Panc1 (cell line): ENCODE measurements at regions not wholly inside any gene's neighbourhood (a gene's known extent, or its start where the extent isn't known, plus 50 kb on each side); places are given as distances from the start of the nearest gene placed in this dataset.
A peak's percentile ranks its signal among the peaks of the same experiment; 100 is the strongest.

Source experiments
- ATAC-seq: fragments of 200-7000 bp; cut with Tn5 transposase; 2 replicates; pipeline ENCODE4 v1.9.1; 2020; ENCODE audit warnings: mild to moderate bottlenecking, moderate library complexity
- BruUV-seq: library from RNA; stranded (reverse); fragments of 400-500 nt; replicated peaks from 2 replicates; lab custom pipeline; 2021; lab: Mats Ljungman, UMichigan
- CTCF ChIA-PET: fragments of 300-600 bp; sonication (Branson Sonifier 250); formaldehyde crosslinking; loops from one replicate; lab custom pipeline; 2022; ENCODE audit warnings: antibody characterized with exemption; lab: Charles Lee
- POLR2A ChIA-PET: fragments of 300-600 bp; sonication (Branson Sonifier 250); formaldehyde crosslinking; loops from one replicate; lab custom pipeline; 2022; ENCODE audit warnings: antibody characterized with exemption; lab: Charles Lee
- DNase-seq: peaks from one replicate; pipeline ENCODE4 v3.0.0-alpha.2; 2010; ENCODE audit warnings: low read depth, low spot score
- H3K27ac ChIP-seq: 2 replicates; pipeline ENCODE4 v1.5.1; 2011; ENCODE audit warnings: mild to moderate bottlenecking, low read length, inconsistent platforms
- H3K27me3 ChIP-seq: fragments of 200-500 bp; sonication (Bioruptor generic); 2 replicates; pipeline ENCODE4 v1.6.0; 2014; ENCODE audit warnings: low read length, inconsistent platforms; ENCODE audit not compliant: control insufficient read depth, insufficient read depth
- H3K36me3 ChIP-seq: fragments of 200-500 bp; sonication (Bioruptor generic); 2 replicates; pipeline ENCODE4 v1.5.1; 2014; ENCODE audit warnings: inconsistent platforms, mild to moderate bottlenecking, low read length, moderate library complexity; ENCODE audit not compliant: control insufficient read depth, insufficient read depth
- H3K4me1 ChIP-seq: 2 replicates; pipeline ENCODE4 v1.5.1; 2011; ENCODE audit warnings: inconsistent platforms, mild to moderate bottlenecking, low read length, moderate library complexity; ENCODE audit not compliant: control insufficient read depth, insufficient read depth
- H3K4me3 ChIP-seq, 2 experiments: 2 replicates each; pipeline ENCODE4 v1.5.1; 2011 to 2012; ENCODE audit warnings: low read depth in 2 of 2, low read length in 2 of 2, mild to moderate bottlenecking in 2 of 2, inconsistent platforms in 1 of 2, moderate library complexity in 1 of 2
- H3K9me3 ChIP-seq: fragments of 200-500 bp; sonication (Bioruptor generic); 2 replicates; pipeline ENCODE4 v1.5.1; 2014; ENCODE audit warnings: low read depth, mild to moderate bottlenecking, inconsistent platforms, low read length, moderate library complexity; ENCODE audit not compliant: control insufficient read depth, insufficient read depth
- POLR2AphosphoS5 ChIP-seq: IDR thresholded peaks from 2 replicates; pipeline ENCODE4 v1.6.1; 2012; ENCODE audit warnings: mild to moderate bottlenecking, low read depth, low read length, moderate library complexity
- SIN3A ChIP-seq: IDR thresholded peaks from 2 replicates; pipeline ENCODE4 v1.6.1; 2012; ENCODE audit warnings: low read depth, mild to moderate bottlenecking, low read length, moderate library complexity, borderline replicate concordance; ENCODE audit not compliant: insufficient read depth
- TCF7L2 ChIP-seq: IDR thresholded peaks from 2 replicates; pipeline ENCODE4 v1.6.1; 2011; ENCODE audit warnings: mild to moderate bottlenecking, low read depth, low read length, inconsistent platforms
- in situ Hi-C: cut with HindIII; loops from 2 replicates; pipeline ENCODE4 v1.10.0; 2016; ENCODE audit warnings: low sequenced_read_pairs, low pct_unique_long_range_greater_than_20kb
- intact Hi-C: fragments of 100-400 bp; cut with micrococcal nuclease; formaldehyde crosslinking; loops from one replicate; pipeline ENCODE4 v1.10.0; 2022; ENCODE audit not compliant: unreplicated experiment
- TF ChIP-seq, protein P1 (sequence below): fragments of 450-650 bp; IDR thresholded peaks from 2 replicates; pipeline ENCODE4 v1.5.1; 2017; ENCODE audit warnings: mild to moderate bottlenecking
- TF ChIP-seq, protein P2 (sequence below), 2 experiments: IDR thresholded peaks; 2 replicates each; pipeline ENCODE4 v1.6.1; 2011 to 2012; ENCODE audit warnings: low read depth in 2 of 2, control low read depth in 1 of 2, low read length in 1 of 2, mild to moderate bottlenecking in 1 of 2, moderate library complexity in 1 of 2; ENCODE audit not compliant: insufficient read depth in 1 of 2

DNA sequence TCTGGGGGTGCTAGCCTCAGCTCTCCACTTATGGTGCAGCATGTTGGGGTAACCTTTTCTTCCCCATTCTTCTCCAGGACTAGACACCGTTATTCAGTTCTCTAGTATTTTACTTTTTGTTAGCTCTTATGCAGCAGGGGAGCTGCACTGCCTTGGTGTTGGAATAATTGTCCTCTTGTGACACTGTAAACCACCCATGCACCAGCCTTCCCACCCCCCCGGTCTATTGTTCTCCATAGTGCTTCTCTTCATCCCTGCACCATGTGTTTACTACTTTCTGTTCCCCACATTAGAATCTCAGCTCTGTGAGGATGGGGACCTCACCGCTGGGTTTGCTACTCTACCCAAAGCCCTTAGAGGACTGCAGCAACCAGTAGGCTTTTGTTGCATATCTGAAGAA lies 230.7 kb downstream of the RPS24 start:
- Histone ChIP-seq H3K27me3 (no peaks in the 10 kb centered on the region), H3K4me1 (no peaks in the 10 kb centered on the region), H3K36me3 (no peaks in the 10 kb centered on the region), H3K4me3 (no peak overlapping the region), H3K27ac (no peak overlapping the region), H3K9me3 (no peaks in the 10 kb centered on the region)
- ATAC-seq = no peak
- intact Hi-C loops = no loop called here
- in situ Hi-C loops = no loop called here
- no peak for DNase-seq
- no TSS peak for BruUV-seq
- TF ChIP-seq, protein P1, sequence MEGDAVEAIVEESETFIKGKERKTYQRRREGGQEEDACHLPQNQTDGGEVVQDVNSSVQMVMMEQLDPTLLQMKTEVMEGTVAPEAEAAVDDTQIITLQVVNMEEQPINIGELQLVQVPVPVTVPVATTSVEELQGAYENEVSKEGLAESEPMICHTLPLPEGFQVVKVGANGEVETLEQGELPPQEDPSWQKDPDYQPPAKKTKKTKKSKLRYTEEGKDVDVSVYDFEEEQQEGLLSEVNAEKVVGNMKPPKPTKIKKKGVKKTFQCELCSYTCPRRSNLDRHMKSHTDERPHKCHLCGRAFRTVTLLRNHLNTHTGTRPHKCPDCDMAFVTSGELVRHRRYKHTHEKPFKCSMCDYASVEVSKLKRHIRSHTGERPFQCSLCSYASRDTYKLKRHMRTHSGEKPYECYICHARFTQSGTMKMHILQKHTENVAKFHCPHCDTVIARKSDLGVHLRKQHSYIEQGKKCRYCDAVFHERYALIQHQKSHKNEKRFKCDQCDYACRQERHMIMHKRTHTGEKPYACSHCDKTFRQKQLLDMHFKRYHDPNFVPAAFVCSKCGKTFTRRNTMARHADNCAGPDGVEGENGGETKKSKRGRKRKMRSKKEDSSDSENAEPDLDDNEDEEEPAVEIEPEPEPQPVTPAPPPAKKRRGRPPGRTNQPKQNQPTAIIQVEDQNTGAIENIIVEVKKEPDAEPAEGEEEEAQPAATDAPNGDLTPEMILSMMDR = no peak
- TF ChIP-seq POLR2AphosphoS5 (no peak), TCF7L2 (no peak), SIN3A (no peak)
- TF ChIP-seq, protein P2, sequence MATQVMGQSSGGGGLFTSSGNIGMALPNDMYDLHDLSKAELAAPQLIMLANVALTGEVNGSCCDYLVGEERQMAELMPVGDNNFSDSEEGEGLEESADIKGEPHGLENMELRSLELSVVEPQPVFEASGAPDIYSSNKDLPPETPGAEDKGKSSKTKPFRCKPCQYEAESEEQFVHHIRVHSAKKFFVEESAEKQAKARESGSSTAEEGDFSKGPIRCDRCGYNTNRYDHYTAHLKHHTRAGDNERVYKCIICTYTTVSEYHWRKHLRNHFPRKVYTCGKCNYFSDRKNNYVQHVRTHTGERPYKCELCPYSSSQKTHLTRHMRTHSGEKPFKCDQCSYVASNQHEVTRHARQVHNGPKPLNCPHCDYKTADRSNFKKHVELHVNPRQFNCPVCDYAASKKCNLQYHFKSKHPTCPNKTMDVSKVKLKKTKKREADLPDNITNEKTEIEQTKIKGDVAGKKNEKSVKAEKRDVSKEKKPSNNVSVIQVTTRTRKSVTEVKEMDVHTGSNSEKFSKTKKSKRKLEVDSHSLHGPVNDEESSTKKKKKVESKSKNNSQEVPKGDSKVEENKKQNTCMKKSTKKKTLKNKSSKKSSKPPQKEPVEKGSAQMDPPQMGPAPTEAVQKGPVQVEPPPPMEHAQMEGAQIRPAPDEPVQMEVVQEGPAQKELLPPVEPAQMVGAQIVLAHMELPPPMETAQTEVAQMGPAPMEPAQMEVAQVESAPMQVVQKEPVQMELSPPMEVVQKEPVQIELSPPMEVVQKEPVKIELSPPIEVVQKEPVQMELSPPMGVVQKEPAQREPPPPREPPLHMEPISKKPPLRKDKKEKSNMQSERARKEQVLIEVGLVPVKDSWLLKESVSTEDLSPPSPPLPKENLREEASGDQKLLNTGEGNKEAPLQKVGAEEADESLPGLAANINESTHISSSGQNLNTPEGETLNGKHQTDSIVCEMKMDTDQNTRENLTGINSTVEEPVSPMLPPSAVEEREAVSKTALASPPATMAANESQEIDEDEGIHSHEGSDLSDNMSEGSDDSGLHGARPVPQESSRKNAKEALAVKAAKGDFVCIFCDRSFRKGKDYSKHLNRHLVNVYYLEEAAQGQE (IDR thresholded peaks at IDR 0.05; ENCODE audit: insufficient read depth in 1 of 2, low read depth in 2 of 2, low read length in 1 of 2) = no peak
- POLR2A ChIA-PET = no interaction called here
- CTCF ChIA-PET = no interaction called here

DNA sequence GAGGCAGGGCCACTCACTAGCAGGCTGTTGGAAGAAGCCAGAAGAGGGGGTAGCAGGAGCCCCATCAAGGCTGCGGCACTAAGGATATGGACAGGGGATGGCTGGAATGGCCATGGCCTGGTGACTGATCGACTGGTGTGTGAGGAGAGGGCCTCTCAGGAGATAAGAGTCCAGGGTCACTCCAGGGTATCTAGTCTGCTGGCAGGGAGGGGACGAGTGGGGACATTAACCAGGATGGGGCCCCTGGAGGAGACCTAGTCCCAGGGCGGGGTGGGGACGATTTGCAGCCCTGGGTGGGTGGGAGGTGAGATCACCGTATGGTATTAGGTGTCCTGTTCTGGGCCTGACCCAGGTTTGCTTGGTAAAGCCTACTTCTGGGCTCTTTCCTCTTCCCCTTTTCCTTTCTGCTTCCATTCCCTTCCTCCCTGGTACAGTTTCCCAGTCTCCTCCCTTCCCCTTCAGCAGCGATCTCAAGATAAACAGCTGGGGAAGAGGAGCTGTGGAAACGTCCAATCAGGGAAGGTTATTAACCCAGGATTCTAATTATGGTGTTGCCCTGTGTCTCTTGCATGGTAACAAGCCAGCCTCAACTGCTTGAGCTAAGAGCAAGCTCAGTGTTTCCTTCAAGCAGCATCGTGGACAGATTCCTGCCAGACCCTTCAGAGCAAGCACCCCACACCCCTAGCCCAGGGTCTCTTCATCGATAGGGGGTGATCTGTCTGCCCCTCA lies 233.2 kb downstream of the RPS24 start:
- Histone ChIP-seq H3K36me3 (no peaks in the 10 kb centered on the region), H3K27ac (no peak overlapping the region), H3K27me3 (no peaks in the 10 kb centered on the region), H3K4me1 (no peaks in the 10 kb centered on the region), H3K9me3 (no peaks in the 10 kb centered on the region), H3K4me3 (no peak overlapping the region)
- ChIA-PET CTCF (no interaction called here), POLR2A (no interaction called here)
- intact Hi-C loops (no loop called here), in situ Hi-C loops (no loop called here)
- no TSS peak for BruUV-seq
- DNase-seq (no peak), ATAC-seq (0 out of 2 replicates have a peak, but pooled peaks have one; percentile 24)
- no peak for TF ChIP-seq TCF7L2
- TF ChIP-seq, protein P1 = no peak
- TF ChIP-seq POLR2AphosphoS5 = no peak
